GM13977 (cell line): ENCODE measurements at regions not wholly inside any gene's neighbourhood (a gene's known extent, or its start where the extent isn't known, plus 50 kb on each side); places are given as distances from the start of the nearest gene placed in this dataset.
A peak's percentile ranks its signal among the peaks of the same experiment; 100 is the strongest.

Source experiments
- DNase-seq: peaks from one replicate; pipeline ENCODE4 v3.0.0; 2012; ENCODE audit warnings: low spot score
- in situ Hi-C: fragments of 300-500 bp; cut with MboI; formaldehyde crosslinking; loops from one replicate; pipeline ENCODE4 v1.12.0; 2022; ENCODE audit warnings: low sequenced_read_pairs, low pct_unique_long_range_greater_than_20kb, mixed read lengths, inconsistent platforms; ENCODE audit not compliant: unreplicated experiment
- TF ChIP-seq, protein P1 (sequence below): IDR thresholded peaks from 2 replicates; pipeline ENCODE4 v1.5.1; 2012; ENCODE audit warnings: mild to moderate bottlenecking, control low read depth; ENCODE audit not compliant: insufficient read depth; ENCODE audit errors: extremely low read depth, missing control alignments

DNA sequence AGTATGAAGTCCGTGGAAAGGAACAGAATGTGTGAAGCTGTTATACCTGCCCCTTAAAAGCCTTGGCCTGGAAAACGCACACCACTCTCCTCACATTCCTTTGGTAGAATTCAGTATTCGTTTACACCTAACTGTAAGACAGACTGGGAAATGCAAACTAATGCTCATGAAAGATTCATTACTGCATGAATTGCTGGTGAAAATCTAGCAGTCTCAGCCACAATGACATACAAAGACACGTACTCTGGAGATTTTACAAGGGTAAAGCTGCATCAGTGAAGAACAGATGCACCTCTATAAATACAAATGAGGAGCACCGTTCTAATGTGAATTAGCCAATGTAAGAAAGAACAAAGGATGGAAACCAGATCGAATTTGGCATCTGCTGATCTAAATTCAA is 2051.3 kb downstream of the PCDH7 start:
- in situ Hi-C loops = no loop called here
- no peak for DNase-seq

DNA sequence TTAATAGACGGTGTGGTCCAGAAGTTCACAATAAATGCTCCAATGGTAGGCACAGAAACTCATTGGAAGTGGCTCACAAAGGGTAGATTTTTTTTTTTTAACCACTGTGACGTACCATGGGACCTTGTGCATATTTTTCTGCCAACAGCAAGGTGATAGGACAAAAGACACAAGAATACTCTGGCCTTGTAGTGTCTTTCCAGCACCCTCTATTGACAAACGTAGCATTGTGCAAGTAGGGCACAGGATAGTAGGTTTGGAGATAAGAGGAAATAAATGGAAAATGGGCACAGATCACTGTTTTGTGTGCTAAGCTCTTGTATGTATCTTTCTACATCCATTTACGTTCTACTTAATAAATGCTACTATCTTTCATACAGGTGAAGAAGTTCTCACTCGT is 2054.9 kb downstream of the PCDH7 start:
- DNase-seq = peak; percentile 3
- TF ChIP-seq, protein P1, sequence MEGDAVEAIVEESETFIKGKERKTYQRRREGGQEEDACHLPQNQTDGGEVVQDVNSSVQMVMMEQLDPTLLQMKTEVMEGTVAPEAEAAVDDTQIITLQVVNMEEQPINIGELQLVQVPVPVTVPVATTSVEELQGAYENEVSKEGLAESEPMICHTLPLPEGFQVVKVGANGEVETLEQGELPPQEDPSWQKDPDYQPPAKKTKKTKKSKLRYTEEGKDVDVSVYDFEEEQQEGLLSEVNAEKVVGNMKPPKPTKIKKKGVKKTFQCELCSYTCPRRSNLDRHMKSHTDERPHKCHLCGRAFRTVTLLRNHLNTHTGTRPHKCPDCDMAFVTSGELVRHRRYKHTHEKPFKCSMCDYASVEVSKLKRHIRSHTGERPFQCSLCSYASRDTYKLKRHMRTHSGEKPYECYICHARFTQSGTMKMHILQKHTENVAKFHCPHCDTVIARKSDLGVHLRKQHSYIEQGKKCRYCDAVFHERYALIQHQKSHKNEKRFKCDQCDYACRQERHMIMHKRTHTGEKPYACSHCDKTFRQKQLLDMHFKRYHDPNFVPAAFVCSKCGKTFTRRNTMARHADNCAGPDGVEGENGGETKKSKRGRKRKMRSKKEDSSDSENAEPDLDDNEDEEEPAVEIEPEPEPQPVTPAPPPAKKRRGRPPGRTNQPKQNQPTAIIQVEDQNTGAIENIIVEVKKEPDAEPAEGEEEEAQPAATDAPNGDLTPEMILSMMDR = peak; percentile 52

More for the DNA sequence above, 2051.3 kb downstream of the PCDH7 start:
- TF ChIP-seq, protein P1 = no peak

DNA sequence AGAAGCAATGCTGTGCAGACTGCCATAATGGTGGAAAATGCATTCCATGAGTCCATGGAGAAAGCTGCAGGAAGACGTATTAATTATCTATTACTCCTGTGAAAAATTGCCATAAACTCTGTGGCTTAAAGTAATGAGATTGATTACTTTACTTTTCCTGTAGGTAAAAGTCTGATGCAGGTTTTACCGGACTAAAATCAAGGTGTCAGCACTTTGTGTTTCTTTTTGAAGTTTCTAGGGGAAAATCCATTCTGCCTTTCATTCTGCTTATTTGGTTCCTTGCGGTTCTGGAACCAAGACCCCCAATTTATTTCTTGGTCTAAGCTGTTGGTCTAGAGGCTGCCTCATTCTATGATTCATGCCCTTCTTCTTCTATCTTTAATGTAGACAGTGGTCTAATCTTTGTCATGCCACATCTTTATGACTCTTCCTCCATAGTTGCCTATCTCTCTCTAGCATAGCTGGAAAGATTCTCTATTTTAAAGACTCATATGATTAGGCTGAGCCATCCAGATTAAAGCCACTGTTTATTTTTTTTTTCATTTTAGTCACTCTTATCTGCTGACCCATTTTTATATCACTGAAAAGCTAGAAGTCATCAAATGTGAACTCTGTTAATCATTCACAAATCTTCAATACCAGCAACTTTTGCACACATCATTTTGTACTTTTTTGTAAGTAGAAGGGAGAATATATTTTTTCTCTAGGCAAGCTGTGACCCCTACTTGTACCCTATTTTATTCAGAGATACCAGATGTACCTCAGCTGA is 2056.4 kb downstream of the PCDH7 start:
- TF ChIP-seq, protein P1 = no peak
- DNase-seq = no peak
- in situ Hi-C loops = no loop called here

More for the DNA sequence above, 2054.9 kb downstream of the PCDH7 start:
- in situ Hi-C loops = no loop called here

GRCh38 chr4:32778025-32778424 is 2057.9 kb downstream of the PCDH7 start:
- in situ Hi-C loops = no loop called here
- no peak for DNase-seq
- TF ChIP-seq, protein P1 = no peak

DNA sequence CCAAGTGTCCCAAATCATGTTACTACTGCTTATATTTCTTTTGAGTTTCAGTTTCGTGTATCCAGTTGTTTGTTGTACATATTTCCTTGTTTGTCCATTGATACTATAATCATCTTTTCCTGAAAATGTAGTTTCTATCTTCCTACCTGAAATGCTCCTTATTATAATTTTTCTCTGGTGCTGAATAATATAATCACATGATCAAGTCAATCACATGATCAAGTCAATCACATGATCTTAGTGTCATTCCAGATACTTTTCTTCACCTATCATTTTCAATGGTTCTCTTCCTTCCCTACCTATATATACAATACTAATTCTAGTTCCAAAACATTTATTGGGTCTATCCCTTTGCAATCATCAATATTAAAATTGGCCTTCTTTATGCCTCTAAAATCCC is 2058.8 kb downstream of the PCDH7 start:
- in situ Hi-C loops = no loop called here

DNA sequence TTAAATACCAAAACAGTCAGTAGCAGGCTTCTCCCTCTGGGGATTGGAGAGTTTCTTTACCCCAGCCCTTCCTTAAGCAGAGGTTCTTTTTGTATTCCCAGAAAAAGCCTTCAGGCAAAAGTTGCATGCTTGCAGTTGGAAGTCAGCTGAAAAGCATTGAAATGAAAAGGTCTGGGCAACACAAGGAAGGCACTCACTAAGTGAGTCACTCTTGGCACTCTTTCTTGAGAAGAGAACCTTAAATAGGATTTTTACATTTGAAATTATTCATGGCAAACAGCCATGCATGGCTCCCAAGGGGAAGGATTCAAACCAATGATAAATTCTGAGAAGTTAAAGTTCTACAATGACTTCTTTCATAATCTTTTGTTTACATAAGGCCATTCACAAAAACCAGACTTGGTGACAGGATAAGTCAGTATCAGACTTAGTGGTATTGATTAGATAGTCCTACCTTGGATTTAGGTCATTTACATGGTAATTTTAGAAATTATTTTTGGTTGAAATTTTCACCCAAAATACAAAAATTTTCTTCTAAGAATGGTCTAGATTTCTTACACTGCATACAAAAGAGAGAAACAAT is 2068.9 kb downstream of the PCDH7 start:
- no peak for DNase-seq
- in situ Hi-C loops = no loop called here

More for the DNA sequence above, 2058.8 kb downstream of the PCDH7 start:
- TF ChIP-seq, protein P1 = no peak
- DNase-seq = no peak

More for the DNA sequence above, 2068.9 kb downstream of the PCDH7 start:
- TF ChIP-seq, protein P1 = no peak
